ENCODE measurements at regions not wholly inside any gene's neighbourhood (a gene's known extent, or its start where the extent isn't known, plus 50 kb on each side); places are given as distances from the start of the nearest gene placed in this dataset.
"Not testable (repeated sequence)": the region's sequence is repeated elsewhere in the genome, so short reads cannot be mapped to it uniquely, and the experiment has no call there.

- no peaks in the 10 kb centered on the region for H3K9me3 ChIP-seq
- TF ChIP-seq POLR2A (IDR thresholded peaks at IDR 0.05): no peak
- peak in 3 of 4 experiments; percentile 59 to 66 (median 62) for TF ChIP-seq CTCF (IDR thresholded peaks at IDR 0.05)
- peak; percentile 11 for TF ChIP-seq POLR2AphosphoS5 (IDR thresholded peaks at IDR 0.05)
- no peak overlapping the region for H3K4me3 ChIP-seq
- DNase-seq (ENCODE audit: low spot score): peak; percentile 22
- H3K27ac ChIP-seq: no peak overlapping the region
- 28% methylated on average over 6 of the region's 6 CpGs for WGBS
- no peaks in the 10 kb centered on the region for H3K4me1 ChIP-seq (replicated peaks)
- H3K36me3 ChIP-seq: no peaks in the 10 kb centered on the region
- intact Hi-C loops (cut with DNase I): loop anchor here (10.0 kb wide), 1 partner anchor 554 kb away; no protein-coding TSS in a partner anchor
- no peaks in the 10 kb centered on the region for H3K27me3 ChIP-seq (replicated peaks; ENCODE audit: insufficient read depth)
Observed at GRCh38 chr5:7261049-7261448, 134.9 kb upstream of the ADCY2 start.

GRCh38 chr5:7261900-7262299, 134.0 kb upstream of the ADCY2 start:
- Histone ChIP-seq H3K9me3 (no peaks in the 10 kb centered on the region), H3K36me3 (no peaks in the 10 kb centered on the region), H3K27me3 (replicated peaks; ENCODE audit: insufficient read depth) (no peaks in the 10 kb centered on the region), H3K27ac (no peak overlapping the region), H3K4me3 (no peak overlapping the region), H3K4me1 (replicated peaks) (no peaks in the 10 kb centered on the region)
- TF ChIP-seq POLR2A (IDR thresholded peaks at IDR 0.05) (no peak), POLR2AphosphoS5 (IDR thresholded peaks at IDR 0.05) (no peak), CTCF (IDR thresholded peaks at IDR 0.05) (no peak)
- no peak for DNase-seq (ENCODE audit: low spot score)
- intact Hi-C loops (cut with DNase I): loop anchor here (10.0 kb wide), 1 partner anchor 553 kb away; no protein-coding TSS in a partner anchor
- 98% methylated on average over 2 of the region's 2 CpGs for WGBS

- not testable (repeated sequence) for DNase-seq (ENCODE audit: low spot score); H3K27me3 ChIP-seq (replicated peaks; ENCODE audit: insufficient read depth); H3K27ac ChIP-seq; H3K4me3 ChIP-seq; H3K36me3 ChIP-seq; H3K4me1 ChIP-seq (replicated peaks); H3K9me3 ChIP-seq
- WGBS: 73% methylated on average over 4 of the region's 4 CpGs
- intact Hi-C loops (cut with DNase I): loop anchor here (10.0 kb wide), 1 partner anchor 551 kb away; no protein-coding TSS in a partner anchor
Observed at GRCh38 chr5:7263398-7264015, 132.4 kb upstream of the ADCY2 start.

GRCh38 chr5:7265776-7266175, 130.2 kb upstream of the ADCY2 start:
- not testable (repeated sequence) for H3K27me3 ChIP-seq (replicated peaks; ENCODE audit: insufficient read depth)

GRCh38 chr5:7268722-7269121, 127.2 kb upstream of the ADCY2 start:
- not testable (repeated sequence) for H3K27ac ChIP-seq; H3K27me3 ChIP-seq (replicated peaks; ENCODE audit: insufficient read depth); H3K4me1 ChIP-seq (replicated peaks); DNase-seq (ENCODE audit: low spot score); H3K36me3 ChIP-seq; H3K4me3 ChIP-seq; H3K9me3 ChIP-seq
- WGBS: 85% methylated on average over 9 of the region's 9 CpGs
- intact Hi-C loops (cut with DNase I): loop anchor here (10.0 kb wide), 1 partner anchor 546 kb away; no protein-coding TSS in a partner anchor

More at GRCh38 chr5:7265776-7266175, 130.2 kb upstream of the ADCY2 start:
- DNase-seq (ENCODE audit: low spot score); H3K4me3 ChIP-seq; H3K4me1 ChIP-seq (replicated peaks); H3K27ac ChIP-seq; H3K9me3 ChIP-seq; H3K36me3 ChIP-seq: not testable (repeated sequence)
- 94% methylated on average over 13 of the region's 17 CpGs for WGBS
- intact Hi-C loops (cut with DNase I): loop anchor here (10.0 kb wide), 1 partner anchor 549 kb away; no protein-coding TSS in a partner anchor

- no peak for DNase-seq (ENCODE audit: low spot score)
- Histone ChIP-seq H3K9me3 (no peaks in the 10 kb centered on the region), H3K4me1 (replicated peaks) (no peaks in the 10 kb centered on the region), H3K4me3 (no peak overlapping the region), H3K36me3 (no peaks in the 10 kb centered on the region), H3K27me3 (replicated peaks; ENCODE audit: insufficient read depth) (no peaks in the 10 kb centered on the region), H3K27ac (no peak overlapping the region)
- WGBS: 70% methylated on average over 5 of the region's 5 CpGs
- intact Hi-C loops (cut with DNase I): loop anchor here (10.0 kb wide), 1 partner anchor 545 kb away; no protein-coding TSS in a partner anchor
- TF ChIP-seq POLR2A (IDR thresholded peaks at IDR 0.05) (no peak), POLR2AphosphoS5 (IDR thresholded peaks at IDR 0.05) (no peak), CTCF (IDR thresholded peaks at IDR 0.05) (no peak)
Observed at GRCh38 chr5:7269591-7270274, 126.2 kb upstream of the ADCY2 start.

Measured in prostate gland (tissue), 2 donors.